Stomach (tissue), 8 donors: ENCODE measurements at regions not wholly inside any gene's neighbourhood (a gene's known extent, or its start where the extent isn't known, plus 50 kb on each side); places are given as distances from the start of the nearest gene placed in this dataset.
"Not testable (repeated sequence)": the region's sequence is repeated elsewhere in the genome, so short reads cannot be mapped to it uniquely, and the experiment has no call there.

ENCODE experiments used
- DNase-seq, 2 donors: peaks; one replicate each; pipeline versions ENCODE4 v3.0.0 to v3.0.0-alpha.2; 2013 to 2019
- H3K27ac ChIP-seq, 5 donors: fragments of 200-600 bp in 4 of 5; sonication (generic) in 4 of 5; one replicate each; pipeline ENCODE4 v1.5.1; 2013 to 2019; ENCODE audit warnings: mild to moderate bottlenecking in 1 of 5, moderate library complexity in 1 of 5
- H3K27me3 ChIP-seq, 3 donors: fragments of 200-600 bp; sonication (generic); one replicate each; pipeline ENCODE4 v1.5.1; 2017 to 2019; ENCODE audit warnings: mixed run types in 1 of 3
- H3K36me3 ChIP-seq, 4 donors: fragments of 200-600 bp; sonication (generic); 1 replicate in 3 of 4; 2 replicates in 1 of 4; pipeline ENCODE4 v1.5.1; 2016 to 2019
- H3K4me1 ChIP-seq, 4 donors: fragments of 200-600 bp; sonication (generic); one replicate each; pipeline ENCODE4 v1.5.1; 2016 to 2019
- H3K4me3 ChIP-seq, 4 donors: fragments of 200-600 bp; sonication (generic) in 3 of 4; one replicate each; pipeline ENCODE4 v1.5.1; 2016 to 2019; ENCODE audit warnings: mild to moderate bottlenecking in 1 of 4
- H3K9me3 ChIP-seq, 4 donors: fragments of 200-600 bp; sonication (generic); one replicate each; pipeline ENCODE4 v1.5.1; 2016 to 2019
- EP300 ChIP-seq: sonication (generic); formaldehyde crosslinking; IDR thresholded peaks from one replicate; pipeline ENCODE4 v1.6.1; 2017; ENCODE audit warnings: antibody characterized with exemption
- POLR2A ChIP-seq, 4 donors: fragments of 450-650 bp; IDR thresholded peaks; one replicate each; pipeline ENCODE4 v1.6.1; 2016; ENCODE audit warnings: antibody characterized with exemption in 4 of 4, control low read depth in 2 of 4, mild to moderate bottlenecking in 1 of 4, moderate library complexity in 1 of 4
- POLR2AphosphoS5 ChIP-seq, 3 donors: sonication (generic); formaldehyde crosslinking; IDR thresholded peaks; one replicate each; pipeline ENCODE4 v1.6.1; 2016; ENCODE audit warnings: antibody characterized with exemption in 3 of 3
- WGBS, 5 donors: extraction: QIAGEN DNeasy Blood & Tissue Kit in 3 of 5; methylation state at CpG; one replicate each; pipeline versions ENCODE4 v1.1.5 to v1.1.7; 2013 to 2018; 5-methylcytosine and 5-hydroxymethylcytosine counted together
- intact Hi-C: fragments of 100-400 bp; cut with DNase I; formaldehyde crosslinking; loops from one replicate; pipeline ENCODE4 v1.15.1; 2023; ENCODE audit warnings: low total_unique reads
- TF ChIP-seq, protein P1 (sequence below), 7 experiments: fragments of 450-650 bp in 4 of 7; fragments of 200-600 bp in 3 of 7; sonication (generic) in 3 of 7; IDR thresholded peaks; one replicate each; pipeline ENCODE4 v1.5.1; 2016 to 2019; ENCODE audit warnings: antibody characterized with exemption in 7 of 7, control low read depth in 2 of 7, mild to moderate bottlenecking in 1 of 7
- donor health status: healthy with polysubstance abuse.
- donor health status: Bipolar disorder and iron deficiency.
- donor health status: healthy.

DNA sequence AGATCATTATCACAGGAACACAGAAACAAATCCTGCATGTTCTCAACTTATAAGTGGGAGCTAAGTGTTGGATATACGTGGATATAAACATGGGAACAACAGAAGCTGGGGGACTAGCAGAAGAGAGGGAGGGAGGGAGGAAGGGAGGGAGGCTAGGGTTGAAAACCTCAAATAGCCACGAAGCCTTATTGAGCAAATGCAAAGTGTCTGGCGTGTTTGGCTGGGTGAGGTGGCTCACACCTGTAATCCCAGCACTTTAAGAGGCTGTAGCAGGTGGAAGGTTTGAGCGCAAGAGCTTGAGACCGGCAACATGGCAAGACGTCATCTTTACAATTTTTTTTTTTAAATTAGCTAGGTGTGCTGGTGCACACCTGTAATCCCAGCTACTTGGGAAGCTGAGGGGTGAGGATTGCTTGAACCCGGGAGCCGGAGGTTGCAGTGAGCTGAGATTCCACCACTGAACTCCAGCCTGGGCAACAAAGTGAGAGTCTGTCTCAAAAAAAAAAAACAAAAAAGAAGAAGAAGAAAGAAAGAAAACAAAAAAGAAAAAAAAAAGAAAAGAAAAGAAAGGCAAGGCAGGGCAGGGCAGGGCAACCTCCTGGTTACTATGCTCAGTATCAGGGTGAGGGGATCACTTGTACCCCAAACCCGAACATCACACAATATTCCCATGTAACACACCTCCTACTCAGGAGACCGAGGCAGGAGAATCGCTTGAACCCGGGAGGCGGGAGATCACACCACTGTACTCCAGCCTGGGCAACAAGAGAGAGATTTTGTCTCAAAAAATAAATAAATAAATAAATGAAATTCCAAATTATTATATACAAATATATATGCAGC is 4492.7 kb upstream of the OR11H1 start:
- H3K4me3 ChIP-seq, intact Hi-C loops, DNase-seq, H3K27me3 ChIP-seq, H3K36me3 ChIP-seq, H3K4me1 ChIP-seq, H3K27ac ChIP-seq: not testable (repeated sequence)
- peaks cover 48 to 97% (median 92%) of the 10 kb centered on the region in 4 donors for H3K9me3 ChIP-seq
- 62 to 73% (median 66%) methylated on average over 13 of the region's 13 CpGs for WGBS, 5 donors

DNA sequence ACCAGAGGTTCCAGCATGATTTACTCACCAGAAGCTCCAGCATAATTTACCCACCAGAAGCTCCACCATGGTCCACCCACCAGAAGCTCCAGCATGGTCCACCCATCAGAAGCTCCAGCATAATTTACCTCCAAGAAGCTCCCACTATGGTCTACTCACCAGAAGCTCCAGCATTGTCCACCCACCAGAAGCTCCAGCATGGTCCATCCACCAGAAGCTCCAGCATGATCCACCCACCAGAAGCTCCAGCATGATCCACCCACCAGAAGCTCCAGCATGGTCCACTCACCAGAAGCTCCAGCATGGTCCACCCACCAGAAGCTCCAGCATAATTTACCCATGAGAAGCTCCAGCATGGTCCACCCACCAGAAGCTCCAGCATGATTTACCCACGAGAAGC is 4490.7 kb upstream of the OR11H1 start:
- peaks cover 40 to 96% (median 92%) of the 10 kb centered on the region in 4 donors for H3K9me3 ChIP-seq
- intact Hi-C loops, DNase-seq, H3K36me3 ChIP-seq, H3K27ac ChIP-seq, H3K4me1 ChIP-seq, H3K27me3 ChIP-seq, H3K4me3 ChIP-seq: not testable (repeated sequence)
- 52 to 67% (median 56%) methylated on average over 1 of the region's 1 CpG for WGBS, 5 donors

DNA sequence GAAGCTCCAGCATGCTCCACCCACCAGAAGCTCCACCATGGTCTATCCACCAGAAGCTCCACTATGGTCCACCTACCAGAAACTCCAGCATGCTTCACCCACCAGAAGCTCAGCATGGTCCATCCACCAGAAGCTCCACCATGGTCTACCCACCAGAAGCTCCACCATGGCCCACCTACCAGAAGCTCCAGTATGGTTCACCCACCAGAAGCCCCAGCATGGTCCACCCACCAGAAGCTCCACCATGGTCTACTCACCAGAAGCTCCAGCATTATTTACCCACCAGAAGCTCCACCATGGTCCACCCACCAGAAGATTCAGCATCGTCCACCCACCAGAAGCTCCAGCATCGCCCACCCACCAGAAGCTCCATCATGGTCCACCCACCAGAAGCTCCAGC is 4490.2 kb upstream of the OR11H1 start:
- H3K9me3 ChIP-seq: peaks cover 36 to 95% (median 91%) of the 10 kb centered on the region in 4 donors
- H3K27ac ChIP-seq, H3K36me3 ChIP-seq, intact Hi-C loops, DNase-seq, H3K4me1 ChIP-seq, H3K4me3 ChIP-seq, H3K27me3 ChIP-seq: not testable (repeated sequence)
- 49 to 66% (median 60%) methylated on average over 2 of the region's 2 CpGs for WGBS, 5 donors
- TF ChIP-seq, protein P1, sequence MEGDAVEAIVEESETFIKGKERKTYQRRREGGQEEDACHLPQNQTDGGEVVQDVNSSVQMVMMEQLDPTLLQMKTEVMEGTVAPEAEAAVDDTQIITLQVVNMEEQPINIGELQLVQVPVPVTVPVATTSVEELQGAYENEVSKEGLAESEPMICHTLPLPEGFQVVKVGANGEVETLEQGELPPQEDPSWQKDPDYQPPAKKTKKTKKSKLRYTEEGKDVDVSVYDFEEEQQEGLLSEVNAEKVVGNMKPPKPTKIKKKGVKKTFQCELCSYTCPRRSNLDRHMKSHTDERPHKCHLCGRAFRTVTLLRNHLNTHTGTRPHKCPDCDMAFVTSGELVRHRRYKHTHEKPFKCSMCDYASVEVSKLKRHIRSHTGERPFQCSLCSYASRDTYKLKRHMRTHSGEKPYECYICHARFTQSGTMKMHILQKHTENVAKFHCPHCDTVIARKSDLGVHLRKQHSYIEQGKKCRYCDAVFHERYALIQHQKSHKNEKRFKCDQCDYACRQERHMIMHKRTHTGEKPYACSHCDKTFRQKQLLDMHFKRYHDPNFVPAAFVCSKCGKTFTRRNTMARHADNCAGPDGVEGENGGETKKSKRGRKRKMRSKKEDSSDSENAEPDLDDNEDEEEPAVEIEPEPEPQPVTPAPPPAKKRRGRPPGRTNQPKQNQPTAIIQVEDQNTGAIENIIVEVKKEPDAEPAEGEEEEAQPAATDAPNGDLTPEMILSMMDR (IDR thresholded peaks at IDR 0.05): peak in 1 of 7 experiments; percentile 5

DNA sequence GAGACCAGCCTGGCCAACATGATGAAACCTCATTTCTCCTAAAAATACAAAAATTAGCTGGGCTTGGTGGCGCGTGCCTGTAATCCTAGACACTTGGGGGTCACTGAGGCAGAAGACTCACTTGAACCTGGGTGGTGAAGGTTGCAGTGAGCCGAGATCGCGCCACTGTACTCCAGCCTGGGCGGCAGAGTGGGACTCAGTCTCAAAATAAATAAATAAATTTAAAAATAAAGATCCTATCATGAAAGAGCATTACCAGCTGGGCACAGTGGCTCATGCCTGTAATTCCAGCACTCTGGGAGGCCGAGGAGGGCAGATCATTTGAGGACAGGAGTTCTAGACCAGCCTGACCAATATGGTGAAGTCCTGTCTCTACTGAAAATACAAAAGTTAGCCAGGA is 4489.2 kb upstream of the OR11H1 start:
- H3K4me1 ChIP-seq, H3K27me3 ChIP-seq, DNase-seq, intact Hi-C loops, H3K27ac ChIP-seq, H3K4me3 ChIP-seq, H3K36me3 ChIP-seq: not testable (repeated sequence)
- peaks cover 32 to 94% (median 89%) of the 10 kb centered on the region in 4 donors for H3K9me3 ChIP-seq
- WGBS, 5 donors: 58 to 73% (median 69%) methylated on average over 7 of the region's 7 CpGs

- intact Hi-C loops, H3K27ac ChIP-seq, H3K36me3 ChIP-seq, H3K4me1 ChIP-seq, H3K4me3 ChIP-seq, H3K27me3 ChIP-seq, DNase-seq: not testable (repeated sequence)
- 62 to 69% (median 66%) methylated on average over 9 of the region's 9 CpGs for WGBS, 5 donors
- H3K9me3 ChIP-seq: peaks cover 24 to 86% (median 69%) of the 10 kb centered on the region in 4 donors
Measured at GRCh38 chr22:11041416-11041815, 4486.6 kb upstream of the OR11H1 start.

- WGBS, 5 donors: 32 to 44% (median 39%) methylated on average over 6 of the region's 6 CpGs
- Histone ChIP-seq H3K27ac (no peak overlapping the region), H3K9me3 (peaks cover 24 to 84% (median 64%) of the 10 kb centered on the region in 4 donors), H3K4me3 (no peak overlapping the region), H3K4me1 (no peaks in the 10 kb centered on the region), H3K36me3 (no peaks in the 10 kb centered on the region), H3K27me3 (no peaks in the 10 kb centered on the region)
- intact Hi-C loops: no loop called here
- TF ChIP-seq, protein P1 (IDR thresholded peaks at IDR 0.05): no peak
- TF ChIP-seq POLR2AphosphoS5 (IDR thresholded peaks at IDR 0.05): no peak
- TF ChIP-seq EP300: no peak
- no peak for TF ChIP-seq POLR2A (IDR thresholded peaks at IDR 0.05)
- no peak for DNase-seq
Measured at GRCh38 chr22:11042116-11042515, 4485.9 kb upstream of the OR11H1 start.

DNA sequence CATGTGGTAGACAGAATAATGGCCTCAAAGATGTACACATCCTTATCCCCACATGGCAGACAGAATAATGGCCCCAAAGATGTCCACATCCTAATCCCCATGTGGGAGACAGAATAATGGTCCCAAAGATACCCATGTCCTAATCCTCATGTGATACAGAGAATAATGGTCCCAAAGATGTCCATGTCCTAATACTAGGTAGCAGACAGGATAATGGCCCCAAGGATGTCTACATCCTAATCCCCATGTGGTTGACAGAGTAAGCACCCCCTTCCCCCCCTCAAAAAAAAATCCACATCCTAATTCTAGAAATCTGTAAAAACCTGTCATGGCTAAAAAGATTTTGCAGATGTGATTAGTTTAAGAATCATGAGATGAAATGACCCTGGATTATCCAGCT is 4484.7 kb upstream of the OR11H1 start:
- H3K27me3 ChIP-seq, H3K27ac ChIP-seq, H3K4me3 ChIP-seq, DNase-seq, H3K4me1 ChIP-seq, H3K36me3 ChIP-seq, intact Hi-C loops: not testable (repeated sequence)
- peaks cover 17 to 84% (median 61%) of the 10 kb centered on the region in 4 donors for H3K9me3 ChIP-seq

DNA sequence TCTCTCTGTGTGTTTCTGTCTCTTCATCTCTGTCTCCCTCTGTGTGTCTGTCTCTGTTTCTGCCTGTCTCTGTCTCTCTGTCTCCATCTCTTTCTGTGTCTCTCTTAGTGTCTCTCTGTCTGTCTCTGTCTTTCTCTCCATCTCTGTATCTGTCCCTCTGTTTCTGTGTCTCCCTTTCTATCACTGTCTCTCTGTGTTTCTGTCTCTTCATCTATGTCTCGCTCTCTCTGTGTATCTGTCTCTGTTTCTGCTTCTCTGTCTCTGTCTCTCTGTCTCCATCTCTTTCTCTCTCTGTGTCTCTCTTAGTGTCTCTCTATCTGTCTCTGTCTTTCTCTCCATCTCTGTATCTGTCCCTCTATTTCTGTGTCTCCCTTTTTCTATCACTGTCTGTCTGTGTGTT is 4479.1 kb upstream of the OR11H1 start:
- WGBS, 5 donors: 77 to 94% (median 85%) methylated on average over 1 of the region's 1 CpG
- H3K9me3 ChIP-seq: peaks cover 16 to 75% (median 45%) of the 10 kb centered on the region in 4 donors
- H3K4me3 ChIP-seq, H3K36me3 ChIP-seq, H3K4me1 ChIP-seq, intact Hi-C loops, H3K27me3 ChIP-seq, DNase-seq, H3K27ac ChIP-seq: not testable (repeated sequence)

GRCh38 chr22:11050226-11050625 is 4477.8 kb upstream of the OR11H1 start:
- WGBS, 5 donors: 66 to 81% (median 74%) methylated on average over 7 to 11 of the region's 11 CpGs
- H3K9me3 ChIP-seq: peaks cover 24 to 80% (median 54%) of the 10 kb centered on the region in 4 donors
- intact Hi-C loops, H3K36me3 ChIP-seq, DNase-seq, H3K27me3 ChIP-seq, H3K4me3 ChIP-seq, H3K4me1 ChIP-seq, H3K27ac ChIP-seq: not testable (repeated sequence)
